HL-60 (cell line): ENCODE measurements at regions not wholly inside any gene's neighbourhood (a gene's known extent, or its start where the extent isn't known, plus 50 kb on each side); places are given as distances from the start of the nearest gene placed in this dataset.

Experiments used
- POLR2AphosphoS5 ChIP-seq: IDR thresholded peaks from 2 replicates; pipeline ENCODE4 v1.6.1; 2012; ENCODE audit warnings: low read depth
- TF ChIP-seq, protein P1 (sequence below): IDR thresholded peaks from one replicate; pipeline ENCODE4 v1.5.1; 2011; ENCODE audit warnings: low read length, control low read depth, inconsistent platforms; ENCODE audit not compliant: insufficient read depth

DNA sequence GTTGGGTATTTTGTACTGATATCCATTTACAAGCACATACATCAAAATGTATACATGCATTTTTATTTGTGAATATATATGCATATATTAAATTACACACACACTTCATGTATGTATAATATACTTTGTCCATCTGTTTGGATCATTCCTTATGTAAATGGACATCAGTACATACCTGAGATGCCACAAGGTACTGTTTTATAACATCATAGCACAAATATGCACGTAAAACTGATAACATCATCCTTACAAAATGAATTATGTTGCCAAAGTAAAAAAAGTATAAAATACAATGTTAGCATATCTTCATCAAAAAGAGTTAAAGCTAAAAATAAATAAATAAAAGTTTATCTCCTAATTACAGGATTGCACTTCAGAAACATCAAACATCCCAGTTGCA, 634.8 kb upstream of the UBE2E2 start:
- TF ChIP-seq POLR2AphosphoS5: no peak
- TF ChIP-seq, protein P1, sequence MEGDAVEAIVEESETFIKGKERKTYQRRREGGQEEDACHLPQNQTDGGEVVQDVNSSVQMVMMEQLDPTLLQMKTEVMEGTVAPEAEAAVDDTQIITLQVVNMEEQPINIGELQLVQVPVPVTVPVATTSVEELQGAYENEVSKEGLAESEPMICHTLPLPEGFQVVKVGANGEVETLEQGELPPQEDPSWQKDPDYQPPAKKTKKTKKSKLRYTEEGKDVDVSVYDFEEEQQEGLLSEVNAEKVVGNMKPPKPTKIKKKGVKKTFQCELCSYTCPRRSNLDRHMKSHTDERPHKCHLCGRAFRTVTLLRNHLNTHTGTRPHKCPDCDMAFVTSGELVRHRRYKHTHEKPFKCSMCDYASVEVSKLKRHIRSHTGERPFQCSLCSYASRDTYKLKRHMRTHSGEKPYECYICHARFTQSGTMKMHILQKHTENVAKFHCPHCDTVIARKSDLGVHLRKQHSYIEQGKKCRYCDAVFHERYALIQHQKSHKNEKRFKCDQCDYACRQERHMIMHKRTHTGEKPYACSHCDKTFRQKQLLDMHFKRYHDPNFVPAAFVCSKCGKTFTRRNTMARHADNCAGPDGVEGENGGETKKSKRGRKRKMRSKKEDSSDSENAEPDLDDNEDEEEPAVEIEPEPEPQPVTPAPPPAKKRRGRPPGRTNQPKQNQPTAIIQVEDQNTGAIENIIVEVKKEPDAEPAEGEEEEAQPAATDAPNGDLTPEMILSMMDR: no peak
